Fibroblast of gingiva (primary cell): ENCODE measurements at regions not wholly inside any gene's neighbourhood (a gene's known extent, or its start where the extent isn't known, plus 50 kb on each side); places are given as distances from the start of the nearest gene placed in this dataset.

Experiments used
- DNase-seq: peaks from one replicate; pipeline ENCODE4 v3.0.0-alpha.2; 2011; ENCODE audit warnings: low read depth

GRCh38 chr15:81987628-81988027 is 58.2 kb downstream of the MEX3B start:
- DNase-seq = no peak

GRCh38 chr15:81983497-81983896 is 62.3 kb downstream of the MEX3B start:
- DNase-seq = no peak

GRCh38 chr15:81982808-81983207 is 63.0 kb downstream of the MEX3B start:
- no peak for DNase-seq

GRCh38 chr15:81981908-81982307 is 63.9 kb downstream of the MEX3B start:
- no peak for DNase-seq

- DNase-seq = no peak
These were observed 68.4 kb downstream of the MEX3B start for GRCh38 chr15:81977464-81977863.

- DNase-seq = no peak
These were observed 77.1 kb downstream of the MEX3B start for GRCh38 chr15:81968691-81969090.

- no peak for DNase-seq
These were observed 79.2 kb downstream of the MEX3B start for GRCh38 chr15:81966631-81967030.

- DNase-seq = no peak
These were observed 83.3 kb downstream of the MEX3B start for GRCh38 chr15:81962482-81962881.

GRCh38 chr15:81959196-81959595 is 86.6 kb downstream of the MEX3B start:
- no peak for DNase-seq

GRCh38 chr15:81957698-81958097 is 88.1 kb downstream of the MEX3B start:
- DNase-seq = no peak

GRCh38 chr15:81955382-81956062 is 90.3 kb downstream of the MEX3B start:
- no peak for DNase-seq

GRCh38 chr15:81954158-81954783 is 91.5 kb downstream of the MEX3B start:
- no peak for DNase-seq

GRCh38 chr15:81950841-81951414 is 94.9 kb downstream of the MEX3B start:
- DNase-seq = no peak

- DNase-seq = no peak
These were observed 97.1 kb downstream of the MEX3B start for GRCh38 chr15:81948751-81949150.

GRCh38 chr15:81948222-81948621 is 97.6 kb downstream of the MEX3B start:
- no peak for DNase-seq

GRCh38 chr15:81947548-81947947 is 98.3 kb downstream of the MEX3B start:
- DNase-seq = peak; percentile 37

GRCh38 chr15:81945014-81945615 is 100.7 kb downstream of the MEX3B start:
- DNase-seq = no peak

- no peak for DNase-seq
These were observed 103.1 kb downstream of the MEX3B start for GRCh38 chr15:81942655-81943195.

- no peak for DNase-seq
These were observed 103.7 kb downstream of the MEX3B start for GRCh38 chr15:81942157-81942556.

GRCh38 chr15:81941479-81941878 is 104.3 kb downstream of the MEX3B start:
- DNase-seq = no peak

GRCh38 chr15:81940467-81941451 is 105.1 kb downstream of the MEX3B start:
- DNase-seq = no peak
